ENCODE measurements at regions not wholly inside any gene's neighbourhood (a gene's known extent, or its start where the extent isn't known, plus 50 kb on each side); places are given as distances from the start of the nearest gene placed in this dataset.

DNA sequence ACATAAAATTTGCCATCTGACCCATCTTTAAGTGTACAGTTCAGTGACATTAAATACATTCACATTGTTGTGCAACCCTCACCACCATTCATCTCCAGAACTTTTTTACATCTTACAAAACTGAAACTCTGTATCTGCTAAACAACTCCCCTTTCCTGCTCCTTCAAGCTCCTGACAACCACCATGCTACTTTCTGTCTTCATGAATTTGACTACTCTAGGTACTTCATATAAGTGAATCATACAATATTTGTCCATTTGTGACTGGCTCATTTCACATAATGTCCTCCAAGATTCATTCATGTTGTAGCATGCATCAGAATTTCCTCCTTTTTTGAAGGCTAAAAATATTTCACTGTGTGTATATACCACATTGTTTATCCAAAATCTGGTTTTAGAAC lies 86.9 kb upstream of the SMLR1 start:
- Histone ChIP-seq H2BK5ac (ENCODE audit: low read depth, low read length, poor library complexity, severe bottlenecking) (no peak overlapping the region), H2AFZ (ENCODE audit: low read depth, low read length) (no peak overlapping the region), H3K4me2 (ENCODE audit: low read length, poor library complexity, severe bottlenecking) (no peak overlapping the region), H3K36me3 (ENCODE audit: control insufficient read depth in 1 of 2, insufficient read depth in 2 of 2, low read depth in 1 of 2, low read length in 2 of 2) (no peaks in the 10 kb centered on the region), H2AK5ac (ENCODE audit: low read length, severe bottlenecking) (no peak overlapping the region), H3K27ac (ENCODE audit: low read length, poor library complexity, severe bottlenecking) (no peak overlapping the region), H3K27me3 (ENCODE audit: control insufficient read depth in 1 of 2, insufficient read depth in 1 of 2, low read length in 2 of 2) (no peaks in the 10 kb centered on the region), H3K23ac (ENCODE audit: low read length in 2 of 2) (no peak overlapping the region), H3K79me1 (replicated peaks; ENCODE audit: low read length, poor library complexity, severe bottlenecking) (no peaks in the 10 kb centered on the region), H2BK15ac (ENCODE audit: low read depth, poor library complexity, severe bottlenecking) (no peak overlapping the region), H3K9me3 (ENCODE audit: control insufficient read depth, low read length) (no peaks in the 10 kb centered on the region), H3K9ac (ENCODE audit: low read length) (no peak overlapping the region), H3K18ac (ENCODE audit: low read depth in 1 of 2, low read length in 2 of 2) (no peak overlapping the region), H3K4ac (ENCODE audit: low read depth in 1 of 2, low read length in 2 of 2) (no peak overlapping the region), H3K14ac (ENCODE audit: low read length in 2 of 2) (no peak overlapping the region), H2BK120ac (ENCODE audit: low read depth, low read length) (no peak overlapping the region), H4K91ac (ENCODE audit: low read length) (no peak overlapping the region), H3K4me3 (ENCODE audit: insufficient read depth in 1 of 2, low read depth in 1 of 2, low read length in 2 of 2) (no peak overlapping the region), H4K8ac (ENCODE audit: low read length) (no peak overlapping the region), H3K4me1 (ENCODE audit: control insufficient read depth, insufficient read depth, low read depth, low read length) (no peaks in the 10 kb centered on the region), H2BK12ac (ENCODE audit: low read length in 2 of 2) (no peak overlapping the region)
- no peak for DNase-seq

DNA sequence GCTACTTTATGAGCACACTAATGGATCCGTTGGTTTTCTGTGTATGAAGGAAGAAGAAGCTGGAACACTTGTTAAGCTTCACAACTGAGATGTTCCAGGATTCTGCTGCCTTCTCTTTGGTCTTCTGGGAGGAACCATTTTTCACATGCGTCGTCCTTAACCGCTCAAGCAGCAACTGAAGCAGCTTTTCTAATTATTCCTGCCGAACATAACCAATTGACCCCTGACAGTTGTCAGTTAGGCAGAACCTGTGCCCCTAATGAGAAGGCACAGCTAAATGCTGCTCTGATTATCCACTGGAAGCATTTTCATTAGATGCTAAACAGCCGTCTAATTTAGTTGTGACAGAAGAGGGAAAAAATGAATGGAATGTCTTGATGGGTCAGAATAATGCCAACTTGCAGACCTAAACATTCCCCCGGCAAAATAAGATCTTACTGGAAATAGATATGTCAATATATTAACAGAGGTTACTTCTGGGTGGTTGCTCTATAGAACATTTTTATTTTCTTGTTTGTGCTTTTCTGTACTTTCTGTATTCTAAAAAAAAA lies 85.0 kb upstream of the SMLR1 start:
- Histone ChIP-seq H3K27me3 (ENCODE audit: control insufficient read depth in 1 of 2, insufficient read depth in 1 of 2, low read length in 2 of 2) (no peaks in the 10 kb centered on the region), H3K14ac (ENCODE audit: low read length in 2 of 2) (no peak overlapping the region), H2AK5ac (ENCODE audit: low read length, severe bottlenecking) (peak overlapping the region; percentile 25), H4K91ac (ENCODE audit: low read length) (no peak overlapping the region), H2BK15ac (ENCODE audit: low read depth, poor library complexity, severe bottlenecking) (no peak overlapping the region), H3K36me3 (ENCODE audit: control insufficient read depth in 1 of 2, insufficient read depth in 2 of 2, low read depth in 1 of 2, low read length in 2 of 2) (no peaks in the 10 kb centered on the region), H2BK5ac (ENCODE audit: low read depth, low read length, poor library complexity, severe bottlenecking) (no peak overlapping the region), H3K4ac (ENCODE audit: low read depth in 1 of 2, low read length in 2 of 2) (no peak overlapping the region), H3K4me3 (ENCODE audit: insufficient read depth in 1 of 2, low read depth in 1 of 2, low read length in 2 of 2) (no peak overlapping the region), H2BK12ac (ENCODE audit: low read length in 2 of 2) (no peak overlapping the region), H3K9me3 (ENCODE audit: control insufficient read depth, low read length) (no peaks in the 10 kb centered on the region), H3K79me1 (replicated peaks; ENCODE audit: low read length, poor library complexity, severe bottlenecking) (no peaks in the 10 kb centered on the region), H3K18ac (ENCODE audit: low read depth in 1 of 2, low read length in 2 of 2) (no peak overlapping the region), H3K27ac (ENCODE audit: low read length, poor library complexity, severe bottlenecking) (peak overlapping the region; percentile 43), H3K23ac (ENCODE audit: low read length in 2 of 2) (no peak overlapping the region), H2AFZ (ENCODE audit: low read depth, low read length) (no peak overlapping the region), H3K4me1 (ENCODE audit: control insufficient read depth, insufficient read depth, low read depth, low read length) (no peaks in the 10 kb centered on the region), H2BK120ac (ENCODE audit: low read depth, low read length) (no peak overlapping the region), H3K4me2 (ENCODE audit: low read length, poor library complexity, severe bottlenecking) (peak overlapping the region; percentile 19), H4K8ac (ENCODE audit: low read length) (no peak overlapping the region), H3K9ac (ENCODE audit: low read length) (no peak overlapping the region)
- WGBS = 77% methylated on average over 5 of the region's 7 CpGs
- DNase-seq = no peak

DNA sequence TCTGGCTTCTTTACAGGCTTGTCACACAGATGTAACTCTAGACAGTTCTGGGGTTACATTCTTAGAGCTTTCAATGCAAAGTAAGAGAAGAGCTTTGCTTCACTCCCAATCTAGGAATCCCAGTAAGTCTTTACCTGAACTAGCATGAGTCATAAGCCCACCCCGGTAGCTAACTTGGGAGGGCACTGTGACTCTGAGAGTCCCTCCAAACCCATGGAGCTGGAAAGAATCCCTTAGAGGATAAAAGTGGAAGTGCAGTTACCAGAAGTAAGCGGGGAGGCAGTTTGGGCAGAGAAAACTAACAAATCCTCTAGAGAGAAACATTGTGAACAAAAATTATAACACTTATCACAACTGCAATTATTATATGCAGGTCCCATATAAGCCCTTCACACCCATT lies 84.0 kb upstream of the SMLR1 start:
- Histone ChIP-seq H2BK12ac (ENCODE audit: low read length in 2 of 2) (no peak overlapping the region), H3K23ac (ENCODE audit: low read length in 2 of 2) (no peak overlapping the region), H2BK15ac (ENCODE audit: low read depth, poor library complexity, severe bottlenecking) (no peak overlapping the region), H3K4me2 (ENCODE audit: low read length, poor library complexity, severe bottlenecking) (no peak overlapping the region), H3K4me3 (ENCODE audit: insufficient read depth in 1 of 2, low read depth in 1 of 2, low read length in 2 of 2) (no peak overlapping the region), H3K36me3 (ENCODE audit: control insufficient read depth in 1 of 2, insufficient read depth in 2 of 2, low read depth in 1 of 2, low read length in 2 of 2) (no peaks in the 10 kb centered on the region), H3K4ac (ENCODE audit: low read depth in 1 of 2, low read length in 2 of 2) (no peak overlapping the region), H2BK5ac (ENCODE audit: low read depth, low read length, poor library complexity, severe bottlenecking) (no peak overlapping the region), H4K8ac (ENCODE audit: low read length) (no peak overlapping the region), H3K9ac (ENCODE audit: low read length) (no peak overlapping the region), H3K14ac (ENCODE audit: low read length in 2 of 2) (no peak overlapping the region), H3K9me3 (ENCODE audit: control insufficient read depth, low read length) (no peaks in the 10 kb centered on the region), H2AK5ac (ENCODE audit: low read length, severe bottlenecking) (no peak overlapping the region), H4K91ac (ENCODE audit: low read length) (no peak overlapping the region), H3K18ac (ENCODE audit: low read depth in 1 of 2, low read length in 2 of 2) (no peak overlapping the region), H3K27ac (ENCODE audit: low read length, poor library complexity, severe bottlenecking) (no peak overlapping the region), H2BK120ac (ENCODE audit: low read depth, low read length) (no peak overlapping the region), H3K4me1 (ENCODE audit: control insufficient read depth, insufficient read depth, low read depth, low read length) (no peaks in the 10 kb centered on the region), H3K79me1 (replicated peaks; ENCODE audit: low read length, poor library complexity, severe bottlenecking) (no peaks in the 10 kb centered on the region), H3K27me3 (ENCODE audit: control insufficient read depth in 1 of 2, insufficient read depth in 1 of 2, low read length in 2 of 2) (no peaks in the 10 kb centered on the region), H2AFZ (ENCODE audit: low read depth, low read length) (no peak overlapping the region)
- no peak for DNase-seq
- WGBS = 55% methylated on average over 2 of the region's 2 CpGs

DNA sequence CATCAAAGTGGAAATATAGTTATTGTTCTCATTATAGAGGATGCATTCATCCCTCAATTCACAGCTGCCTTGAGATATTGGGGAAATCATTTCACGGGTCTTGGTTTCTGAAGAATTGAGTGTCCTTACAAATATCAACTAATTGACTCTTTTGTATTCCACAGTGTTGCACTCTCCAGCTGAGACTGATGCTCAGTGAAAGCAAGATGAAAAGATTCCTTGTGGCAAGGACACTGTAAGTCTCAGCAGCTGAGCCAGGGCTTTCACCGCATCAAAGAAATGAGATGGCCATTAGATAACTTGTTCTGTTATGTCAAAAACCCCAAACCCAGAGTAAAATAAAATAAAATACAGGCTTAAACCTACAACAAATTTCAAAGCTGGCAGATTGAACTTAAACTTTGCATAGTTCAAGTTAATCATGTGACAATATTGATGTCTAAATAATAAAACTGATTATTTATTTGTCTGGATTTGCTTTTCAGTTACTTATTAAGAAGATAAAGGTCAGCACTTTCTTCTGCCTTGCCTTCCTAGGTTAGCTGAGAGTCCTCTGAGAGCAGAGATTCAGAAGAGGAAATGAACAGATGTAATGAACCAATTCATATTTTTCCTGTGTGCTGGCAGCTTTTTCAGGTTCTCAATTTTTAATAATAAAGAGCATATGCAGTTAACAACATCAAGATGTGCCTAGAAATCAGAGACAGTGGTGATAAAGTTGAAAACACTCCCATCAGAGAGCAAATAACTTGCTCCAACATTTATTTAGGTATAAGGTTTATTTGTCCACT lies 82.4 kb upstream of the SMLR1 start:
- no peak for DNase-seq
- Histone ChIP-seq H3K4me2 (ENCODE audit: low read length, poor library complexity, severe bottlenecking) (no peak overlapping the region), H2AFZ (ENCODE audit: low read depth, low read length) (no peak overlapping the region), H3K14ac (ENCODE audit: low read length in 2 of 2) (no peak overlapping the region), H2BK120ac (ENCODE audit: low read depth, low read length) (no peak overlapping the region), H3K4ac (ENCODE audit: low read depth in 1 of 2, low read length in 2 of 2) (no peak overlapping the region), H3K4me1 (ENCODE audit: control insufficient read depth, insufficient read depth, low read depth, low read length) (peaks cover 3% of the 10 kb centered on the region), H3K4me3 (ENCODE audit: insufficient read depth in 1 of 2, low read depth in 1 of 2, low read length in 2 of 2) (no peak overlapping the region), H3K27me3 (ENCODE audit: control insufficient read depth in 1 of 2, insufficient read depth in 1 of 2, low read length in 2 of 2) (no peaks in the 10 kb centered on the region), H2AK5ac (ENCODE audit: low read length, severe bottlenecking) (no peak overlapping the region), H2BK12ac (ENCODE audit: low read length in 2 of 2) (no peak overlapping the region), H4K91ac (ENCODE audit: low read length) (no peak overlapping the region), H2BK5ac (ENCODE audit: low read depth, low read length, poor library complexity, severe bottlenecking) (no peak overlapping the region), H3K27ac (ENCODE audit: low read length, poor library complexity, severe bottlenecking) (no peak overlapping the region), H3K9ac (ENCODE audit: low read length) (peak overlapping the region; percentile 6), H3K79me1 (replicated peaks; ENCODE audit: low read length, poor library complexity, severe bottlenecking) (no peaks in the 10 kb centered on the region), H3K36me3 (ENCODE audit: control insufficient read depth in 1 of 2, insufficient read depth in 2 of 2, low read depth in 1 of 2, low read length in 2 of 2) (no peaks in the 10 kb centered on the region), H2BK15ac (ENCODE audit: low read depth, poor library complexity, severe bottlenecking) (no peak overlapping the region), H4K8ac (ENCODE audit: low read length) (no peak overlapping the region), H3K9me3 (ENCODE audit: control insufficient read depth, low read length) (no peaks in the 10 kb centered on the region), H3K18ac (ENCODE audit: low read depth in 1 of 2, low read length in 2 of 2) (no peak overlapping the region), H3K23ac (ENCODE audit: low read length in 2 of 2) (no peak overlapping the region)
- 100% methylated on average over 1 of the region's 2 CpGs for WGBS
